ENCODE measurements at regions not wholly inside any gene's neighbourhood (a gene's known extent, or its start where the extent isn't known, plus 50 kb on each side); places are given as distances from the start of the nearest gene placed in this dataset.
"Not testable (repeated sequence)": the region's sequence is repeated elsewhere in the genome, so short reads cannot be mapped to it uniquely, and the experiment has no call there.

GRCh38 chr2:3107567-3107966 lies 270.1 kb downstream of the EIPR1 start:
- H3K9me3 ChIP-seq: no peaks in the 10 kb centered on the region
- H3K36me3 ChIP-seq: no peaks in the 10 kb centered on the region
- no peak for ATAC-seq (ENCODE audit: low FRiP score in 2 of 2)
- H3K27ac ChIP-seq: no peak overlapping the region
- H3K4me3 ChIP-seq: no peak overlapping the region
- no peaks in the 10 kb centered on the region for H3K27me3 ChIP-seq
- no peaks in the 10 kb centered on the region for H3K4me1 ChIP-seq
- 84 to 86% methylated on average over 14 of the region's 14 CpGs for WGBS, 2 donors
- DNase-seq: no peak
- TF ChIP-seq EP300 (IDR thresholded peaks at IDR 0.05) (no peak), POLR2A (IDR thresholded peaks at IDR 0.05) (no peak)
- TF ChIP-seq, protein P1, sequence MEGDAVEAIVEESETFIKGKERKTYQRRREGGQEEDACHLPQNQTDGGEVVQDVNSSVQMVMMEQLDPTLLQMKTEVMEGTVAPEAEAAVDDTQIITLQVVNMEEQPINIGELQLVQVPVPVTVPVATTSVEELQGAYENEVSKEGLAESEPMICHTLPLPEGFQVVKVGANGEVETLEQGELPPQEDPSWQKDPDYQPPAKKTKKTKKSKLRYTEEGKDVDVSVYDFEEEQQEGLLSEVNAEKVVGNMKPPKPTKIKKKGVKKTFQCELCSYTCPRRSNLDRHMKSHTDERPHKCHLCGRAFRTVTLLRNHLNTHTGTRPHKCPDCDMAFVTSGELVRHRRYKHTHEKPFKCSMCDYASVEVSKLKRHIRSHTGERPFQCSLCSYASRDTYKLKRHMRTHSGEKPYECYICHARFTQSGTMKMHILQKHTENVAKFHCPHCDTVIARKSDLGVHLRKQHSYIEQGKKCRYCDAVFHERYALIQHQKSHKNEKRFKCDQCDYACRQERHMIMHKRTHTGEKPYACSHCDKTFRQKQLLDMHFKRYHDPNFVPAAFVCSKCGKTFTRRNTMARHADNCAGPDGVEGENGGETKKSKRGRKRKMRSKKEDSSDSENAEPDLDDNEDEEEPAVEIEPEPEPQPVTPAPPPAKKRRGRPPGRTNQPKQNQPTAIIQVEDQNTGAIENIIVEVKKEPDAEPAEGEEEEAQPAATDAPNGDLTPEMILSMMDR (IDR thresholded peaks at IDR 0.05): no peak

DNA sequence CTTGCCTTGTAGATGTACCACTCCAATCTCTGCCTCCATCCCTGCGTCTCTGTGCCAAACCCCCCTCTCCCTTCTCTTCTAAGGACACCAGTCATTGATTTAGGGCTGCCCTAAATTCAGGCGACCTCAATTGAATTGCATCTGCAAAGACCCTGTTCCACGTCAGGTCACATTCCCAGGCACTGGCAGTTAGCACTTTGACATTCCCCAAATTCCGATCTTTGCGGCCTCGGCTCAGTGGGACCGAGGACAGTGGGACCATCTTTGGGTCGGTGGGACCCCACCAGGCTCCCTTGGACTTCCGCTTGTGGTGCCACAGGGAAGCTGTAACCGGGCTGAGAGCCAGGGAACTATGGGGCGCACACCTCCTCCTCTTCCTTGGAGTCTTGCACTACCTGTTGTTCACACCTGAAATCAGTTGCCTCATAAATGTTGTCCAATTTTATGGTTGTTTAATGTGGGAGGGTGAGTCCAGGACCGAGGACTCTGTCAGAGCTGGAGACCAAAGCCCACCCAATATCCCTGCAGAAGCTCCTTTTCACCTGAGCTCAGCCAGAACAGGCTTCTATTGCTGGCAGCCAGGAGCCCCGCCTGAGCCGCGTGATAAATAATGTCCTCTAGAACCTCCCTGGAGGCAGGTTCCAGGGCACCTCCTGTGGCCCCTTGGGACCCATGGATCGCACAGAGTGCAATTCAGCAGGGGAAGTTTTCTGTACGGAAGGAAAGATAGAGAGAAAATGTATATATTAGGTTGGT lies 271.6 kb downstream of the EIPR1 start:
- H3K27me3 ChIP-seq: no peaks in the 10 kb centered on the region
- no peak overlapping the region for H3K4me3 ChIP-seq
- no peaks in the 10 kb centered on the region for H3K9me3 ChIP-seq
- TF ChIP-seq EP300 (IDR thresholded peaks at IDR 0.05) (no peak), POLR2AphosphoS5 (IDR thresholded peaks at IDR 0.05) (no peak), POLR2A (IDR thresholded peaks at IDR 0.05) (no peak)
- TF ChIP-seq, protein P1 (IDR thresholded peaks at IDR 0.05): no peak
- WGBS, 2 donors: 67 to 81% methylated on average over 17 of the region's 17 CpGs
- no peaks in the 10 kb centered on the region for H3K4me1 ChIP-seq
- no peaks in the 10 kb centered on the region for H3K36me3 ChIP-seq
- DNase-seq (no peak), ATAC-seq (ENCODE audit: low FRiP score in 2 of 2) (no peak)
- H3K27ac ChIP-seq: no peak overlapping the region

DNA sequence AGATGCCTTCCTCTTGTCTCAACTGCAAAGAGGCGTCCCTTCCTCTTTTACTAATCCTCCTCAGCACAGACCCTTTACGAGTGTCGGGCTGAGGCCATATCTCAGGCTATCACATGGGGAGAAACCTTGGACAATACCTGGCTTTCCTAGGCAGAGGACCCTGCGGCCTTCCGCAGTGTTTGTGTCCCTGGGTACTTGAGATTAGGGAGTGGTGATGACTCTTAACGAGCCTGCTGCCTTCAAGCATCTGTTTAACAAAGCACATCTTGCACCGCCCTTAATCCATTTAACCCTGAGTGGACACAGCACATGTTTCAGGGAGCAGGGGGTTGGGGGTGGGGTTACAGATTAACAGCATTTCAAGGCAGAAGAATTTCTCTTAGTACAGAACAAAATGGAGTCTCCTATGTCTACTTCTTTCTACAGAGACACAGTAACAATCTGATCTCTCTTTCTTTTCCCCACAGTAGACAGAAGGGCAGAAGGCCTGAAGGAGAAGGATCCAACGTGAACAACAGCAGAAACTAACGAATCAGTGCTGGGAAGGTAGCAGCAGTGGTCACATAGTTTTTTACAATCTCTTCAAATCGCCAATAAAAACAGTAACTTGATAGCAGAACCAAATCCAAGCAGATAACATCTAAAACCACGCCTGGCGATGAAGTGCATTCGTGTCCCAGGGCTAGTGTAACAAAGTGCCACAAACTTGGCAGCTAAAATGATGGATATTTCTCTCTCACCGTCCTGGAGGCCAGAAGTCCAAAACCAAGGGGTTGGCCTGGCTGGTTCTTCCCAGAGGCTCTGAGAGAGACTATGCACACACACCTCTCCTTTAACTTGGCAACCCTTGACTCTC lies 272.4 kb downstream of the EIPR1 start:
- 48 to 50% methylated on average over 13 to 14 of the region's 14 CpGs for WGBS, 2 donors
- not testable (repeated sequence) for H3K4me3 ChIP-seq; H3K27ac ChIP-seq; H3K27me3 ChIP-seq; ATAC-seq (ENCODE audit: low FRiP score in 2 of 2); H3K36me3 ChIP-seq; H3K9me3 ChIP-seq; H3K4me1 ChIP-seq; DNase-seq

GRCh38 chr2:3104261-3104660 lies 273.4 kb downstream of the EIPR1 start:
- 86 to 89% methylated on average over 11 of the region's 11 CpGs for WGBS, 2 donors
- H3K27ac ChIP-seq: no peak overlapping the region
- H3K27me3 ChIP-seq: no peaks in the 10 kb centered on the region
- no peak overlapping the region for H3K4me3 ChIP-seq
- no peaks in the 10 kb centered on the region for H3K4me1 ChIP-seq
- H3K36me3 ChIP-seq: no peaks in the 10 kb centered on the region
- H3K9me3 ChIP-seq: no peaks in the 10 kb centered on the region
- ATAC-seq (ENCODE audit: low FRiP score in 2 of 2) (no peak), DNase-seq (no peak)
- TF ChIP-seq POLR2AphosphoS5 (IDR thresholded peaks at IDR 0.05) (no peak), POLR2A (IDR thresholded peaks at IDR 0.05) (no peak), EP300 (IDR thresholded peaks at IDR 0.05) (no peak)
- TF ChIP-seq, protein P1 (IDR thresholded peaks at IDR 0.05): no peak

DNA sequence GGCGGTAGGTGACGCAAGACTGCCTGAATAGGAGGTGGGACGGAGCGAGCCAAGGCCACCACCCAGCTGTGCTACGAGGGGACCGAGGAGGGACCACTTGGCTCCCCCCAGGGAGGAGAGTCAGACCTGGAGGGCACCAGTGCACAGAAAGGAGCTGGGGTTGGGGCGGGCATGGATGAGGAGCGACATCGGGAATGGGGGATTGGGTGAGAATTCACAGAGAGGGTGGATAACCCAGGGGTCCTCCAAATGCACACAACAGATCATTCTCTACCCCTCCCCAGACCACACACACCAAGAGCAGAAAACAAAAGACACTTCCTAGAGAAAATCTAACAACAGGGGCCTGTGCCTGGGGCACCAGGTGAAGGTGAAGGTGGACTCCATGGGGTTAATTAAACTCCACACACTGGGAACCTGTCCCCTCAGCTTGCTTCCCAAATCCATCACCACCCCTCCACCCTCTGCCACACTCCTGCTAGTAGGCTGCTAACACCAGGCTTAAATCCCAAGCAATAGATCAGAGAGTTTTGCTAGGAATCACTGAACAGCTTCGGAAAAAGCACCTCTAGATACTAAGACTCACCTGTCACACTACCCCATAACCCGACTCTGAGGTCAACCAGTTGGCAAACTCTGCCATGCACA lies 274.6 kb downstream of the EIPR1 start:
- ATAC-seq (ENCODE audit: low FRiP score in 2 of 2) (no peak), DNase-seq (no peak)
- TF ChIP-seq POLR2A (IDR thresholded peaks at IDR 0.05) (no peak), POLR2AphosphoS5 (IDR thresholded peaks at IDR 0.05) (no peak), EP300 (IDR thresholded peaks at IDR 0.05) (no peak)
- TF ChIP-seq, protein P1 (IDR thresholded peaks at IDR 0.05): no peak
- Histone ChIP-seq H3K4me1 (no peaks in the 10 kb centered on the region), H3K4me3 (no peak overlapping the region), H3K27me3 (no peaks in the 10 kb centered on the region), H3K9me3 (no peaks in the 10 kb centered on the region), H3K36me3 (no peaks in the 10 kb centered on the region), H3K27ac (no peak overlapping the region)
- 79 to 87% methylated on average over 11 of the region's 11 CpGs for WGBS, 2 donors
